GM23338 (cell line): ENCODE measurements at regions not wholly inside any gene's neighbourhood (a gene's known extent, or its start where the extent isn't known, plus 50 kb on each side); places are given as distances from the start of the nearest gene placed in this dataset.
"Not testable (repeated sequence)": the region's sequence is repeated elsewhere in the genome, so short reads cannot be mapped to it uniquely, and the experiment has no call there.

Source experiments
- ATAC-seq: fragments of 200-7000 bp; cut with Tn5 transposase; 3 replicates; pipeline ENCODE4 v1.9.1; 2020
- DNase-seq: peaks from one replicate; pipeline ENCODE4 v3.0.0-alpha.2; 2015; ENCODE audit warnings: low spot score
- H2AFZ ChIP-seq: fragments of 200-600 bp; sonication (generic); 2 replicates; pipeline ENCODE4 v1.8.0; 2016; ENCODE audit warnings: antibody characterized with exemption, mild to moderate bottlenecking, moderate library complexity
- H3F3A ChIP-seq: fragments of 200-600 bp; sonication (generic); replicated peaks from 2 replicates; pipeline ENCODE4 v1.8.0; 2017; ENCODE audit warnings: antibody characterized with exemption, mixed run types, low read depth
- H3K27ac ChIP-seq: fragments of 200-600 bp; sonication (generic); 2 replicates; pipeline ENCODE4 v1.6.1; 2016; ENCODE audit warnings: low read depth
- H3K27me3 ChIP-seq: fragments of 200-600 bp; sonication (generic); 2 replicates; pipeline ENCODE4 v1.8.0; 2016; ENCODE audit warnings: mild to moderate bottlenecking, mixed run types, moderate library complexity; ENCODE audit not compliant: insufficient read depth
- H3K36me3 ChIP-seq: fragments of 200-600 bp; sonication (generic); 2 replicates; pipeline ENCODE4 v1.8.0; 2016; ENCODE audit warnings: mild to moderate bottlenecking; ENCODE audit not compliant: insufficient read depth
- H3K4me1 ChIP-seq: fragments of 200-600 bp; sonication (generic); 2 replicates; pipeline ENCODE4 v1.8.0; 2016; ENCODE audit warnings: mild to moderate bottlenecking, moderate library complexity; ENCODE audit not compliant: insufficient read depth
- H3K4me2 ChIP-seq: fragments of 200-600 bp; sonication (generic); 2 replicates; pipeline ENCODE4 v1.7.1; 2017; ENCODE audit warnings: mixed run types
- H3K4me3 ChIP-seq: fragments of 200-600 bp; sonication (generic); 2 replicates; pipeline ENCODE4 v1.6.1; 2016; ENCODE audit warnings: mixed run types
- H3K79me2 ChIP-seq: fragments of 200-600 bp; sonication (generic); replicated peaks from 2 replicates; pipeline ENCODE4 v1.8.0; 2017; ENCODE audit warnings: mild to moderate bottlenecking; ENCODE audit not compliant: insufficient read depth
- H3K9me2 ChIP-seq: fragments of 200-600 bp; sonication (generic); 2 replicates; pipeline ENCODE4 v1.8.0; 2017; ENCODE audit not compliant: insufficient read depth
- H4K20me1 ChIP-seq: fragments of 200-600 bp; sonication (generic); replicated peaks from 2 replicates; pipeline ENCODE4 v1.8.0; 2017; ENCODE audit warnings: mild to moderate bottlenecking; ENCODE audit not compliant: insufficient read depth
- H3K27ac Mint-ChIP-seq: 2 replicates; pipeline ENCODE4 v1.8.0; 2020; ENCODE audit warnings: inconsistent platforms, mild to moderate bottlenecking, moderate library complexity, mixed read lengths
- H3K27me3 Mint-ChIP-seq: 3 replicates; pipeline ENCODE4 v1.8.0; 2022; ENCODE audit warnings: low read depth, mild to moderate bottlenecking, moderate library complexity, mixed read lengths, inconsistent platforms; ENCODE audit not compliant: insufficient read depth, poor library complexity
- H3K36me3 Mint-ChIP-seq: 3 replicates; pipeline ENCODE4 v1.8.0; 2021; ENCODE audit warnings: low read depth, mild to moderate bottlenecking, inconsistent platforms, moderate library complexity, mixed read lengths
- H3K4me1 Mint-ChIP-seq: 3 replicates; pipeline ENCODE4 v1.8.0; 2020; ENCODE audit warnings: mild to moderate bottlenecking, inconsistent platforms, mixed read lengths
- H3K4me3 Mint-ChIP-seq: 3 replicates; pipeline ENCODE4 v1.8.0; 2021; ENCODE audit warnings: moderate library complexity, mild to moderate bottlenecking, inconsistent platforms, mixed read lengths
- H3K9me3 Mint-ChIP-seq: 3 replicates; pipeline ENCODE4 v1.8.0; 2020; ENCODE audit warnings: moderate library complexity, mild to moderate bottlenecking, inconsistent platforms, mixed read lengths
- CREB1 ChIP-seq: fragments of 250-450 bp; sonication (Bioruptor Pico); IDR thresholded peaks from 2 replicates; pipeline ENCODE4 v1.5.0; 2020; ENCODE audit warnings: low read depth, mild to moderate bottlenecking, moderate library complexity
- EZH2 ChIP-seq: fragments of 200-600 bp; sonication (generic); IDR thresholded peaks from one replicate; pipeline ENCODE4 v1.8.0; 2017; ENCODE audit warnings: antibody characterized with exemption, mild to moderate bottlenecking, low read depth; ENCODE audit not compliant: unreplicated experiment
- EZH2phosphoT487 ChIP-seq: fragments of 200-600 bp; sonication (generic); IDR thresholded peaks from one replicate; pipeline ENCODE4 v1.8.1; 2018; ENCODE audit warnings: antibody characterized with exemption; ENCODE audit not compliant: unreplicated experiment
- JUNB ChIP-seq: IDR thresholded peaks from one replicate; pipeline ENCODE4 v1.6.1; 2016; ENCODE audit warnings: antibody characterized with exemption; ENCODE audit not compliant: unreplicated experiment
- NANOG ChIP-seq: IDR thresholded peaks from 2 replicates; pipeline ENCODE4 v1.6.1; 2016; ENCODE audit warnings: antibody characterized with exemption, borderline replicate concordance
- POLR2AphosphoS5 ChIP-seq: IDR thresholded peaks from 2 replicates; pipeline ENCODE4 v1.6.1; 2016; ENCODE audit warnings: antibody characterized with exemption, low read depth
- STAT1 ChIP-seq: IDR thresholded peaks from one replicate; pipeline ENCODE4 v1.6.1; 2016; ENCODE audit warnings: antibody characterized with exemption; ENCODE audit not compliant: unreplicated experiment
- ZNF114 ChIP-seq: fragments of 250-450 bp; sonication (Bioruptor Pico); IDR thresholded peaks from 2 replicates; pipeline ENCODE4 v1.5.0; 2020; ENCODE audit warnings: mild to moderate bottlenecking, moderate library complexity
- ZNF331 ChIP-seq: fragments of 250-450 bp; sonication (Bioruptor Pico); IDR thresholded peaks from 2 replicates; pipeline ENCODE4 v1.5.0; 2020; ENCODE audit warnings: low read depth, mild to moderate bottlenecking, moderate library complexity
- TF ChIP-seq, protein P1 (sequence below): IDR thresholded peaks from one replicate; pipeline ENCODE4 v1.6.1; 2018; ENCODE audit warnings: antibody characterized with exemption; ENCODE audit not compliant: unreplicated experiment
- TF ChIP-seq, protein P2 (sequence below): IDR thresholded peaks from 2 replicates; pipeline ENCODE4 v1.6.1; 2016; ENCODE audit warnings: antibody characterized with exemption
- TF ChIP-seq, protein P3 (sequence below): fragments of 250-450 bp; sonication (Bioruptor Pico); IDR thresholded peaks from 2 replicates; pipeline ENCODE4 v1.5.0; 2020; ENCODE audit warnings: mild to moderate bottlenecking, moderate library complexity

DNA sequence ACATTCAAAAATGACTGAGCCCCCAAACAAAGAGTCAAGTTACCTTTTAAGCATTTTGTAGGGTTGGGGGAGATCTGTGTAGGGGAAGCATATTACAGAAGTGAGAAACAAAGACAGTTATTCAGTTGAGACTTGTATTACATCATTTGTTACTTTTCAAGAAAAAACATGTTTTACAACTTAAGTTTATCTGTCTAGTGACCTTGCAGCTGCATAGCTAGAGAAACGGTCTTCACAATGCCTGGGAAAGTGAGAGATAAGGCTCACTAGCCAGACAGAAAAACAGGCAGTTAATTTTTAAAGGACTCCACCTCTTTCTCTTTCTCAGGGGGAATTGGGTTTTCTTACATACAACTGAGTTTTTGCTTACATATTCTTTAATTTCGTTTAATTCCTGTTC is 105.1 kb downstream of the ALG10 start:
- ATAC-seq, H4K20me1 ChIP-seq, H3K27me3 ChIP-seq, H3K4me3 ChIP-seq, H3K4me2 ChIP-seq, H3K27ac ChIP-seq, H3K4me3 Mint-ChIP-seq, H3K79me2 ChIP-seq, H3F3A ChIP-seq, H3K4me1 Mint-ChIP-seq, H3K27me3 Mint-ChIP-seq, H3K36me3 ChIP-seq, DNase-seq, H3K4me1 ChIP-seq, H2AFZ ChIP-seq, H3K9me2 ChIP-seq, H3K27ac Mint-ChIP-seq: not testable (repeated sequence)
- Mint-ChIP-seq H3K9me3 (peaks cover 93% of the 10 kb centered on the region), H3K36me3 (peaks cover 33% of the 10 kb centered on the region)

DNA sequence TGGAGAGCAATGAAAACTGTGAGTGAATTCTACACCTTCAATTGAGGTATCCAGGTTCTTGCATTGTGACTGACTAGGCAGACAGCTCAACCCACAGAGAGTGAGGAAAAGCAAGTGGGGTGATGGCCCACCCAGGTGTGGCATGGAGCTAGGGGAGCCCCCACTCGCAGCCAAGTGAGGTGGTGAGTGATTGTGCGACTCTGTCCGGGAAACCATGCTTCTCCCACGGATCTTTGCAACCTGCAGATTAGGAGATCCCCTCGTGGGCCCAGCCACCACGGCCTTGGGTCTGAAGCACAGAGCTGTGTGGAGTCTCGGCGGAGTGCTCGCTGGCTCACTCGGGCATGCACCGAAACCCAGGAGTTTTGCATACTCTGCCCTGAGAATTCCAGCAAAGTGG is 120.1 kb downstream of the ALG10 start:
- no peak overlapping the region for H2AFZ ChIP-seq
- no peak overlapping the region for H3K27ac Mint-ChIP-seq
- no peak for ATAC-seq
- no peak for TF ChIP-seq STAT1
- no peak for TF ChIP-seq CREB1 (CRISPR knock-in tag)
- TF ChIP-seq, protein P1, sequence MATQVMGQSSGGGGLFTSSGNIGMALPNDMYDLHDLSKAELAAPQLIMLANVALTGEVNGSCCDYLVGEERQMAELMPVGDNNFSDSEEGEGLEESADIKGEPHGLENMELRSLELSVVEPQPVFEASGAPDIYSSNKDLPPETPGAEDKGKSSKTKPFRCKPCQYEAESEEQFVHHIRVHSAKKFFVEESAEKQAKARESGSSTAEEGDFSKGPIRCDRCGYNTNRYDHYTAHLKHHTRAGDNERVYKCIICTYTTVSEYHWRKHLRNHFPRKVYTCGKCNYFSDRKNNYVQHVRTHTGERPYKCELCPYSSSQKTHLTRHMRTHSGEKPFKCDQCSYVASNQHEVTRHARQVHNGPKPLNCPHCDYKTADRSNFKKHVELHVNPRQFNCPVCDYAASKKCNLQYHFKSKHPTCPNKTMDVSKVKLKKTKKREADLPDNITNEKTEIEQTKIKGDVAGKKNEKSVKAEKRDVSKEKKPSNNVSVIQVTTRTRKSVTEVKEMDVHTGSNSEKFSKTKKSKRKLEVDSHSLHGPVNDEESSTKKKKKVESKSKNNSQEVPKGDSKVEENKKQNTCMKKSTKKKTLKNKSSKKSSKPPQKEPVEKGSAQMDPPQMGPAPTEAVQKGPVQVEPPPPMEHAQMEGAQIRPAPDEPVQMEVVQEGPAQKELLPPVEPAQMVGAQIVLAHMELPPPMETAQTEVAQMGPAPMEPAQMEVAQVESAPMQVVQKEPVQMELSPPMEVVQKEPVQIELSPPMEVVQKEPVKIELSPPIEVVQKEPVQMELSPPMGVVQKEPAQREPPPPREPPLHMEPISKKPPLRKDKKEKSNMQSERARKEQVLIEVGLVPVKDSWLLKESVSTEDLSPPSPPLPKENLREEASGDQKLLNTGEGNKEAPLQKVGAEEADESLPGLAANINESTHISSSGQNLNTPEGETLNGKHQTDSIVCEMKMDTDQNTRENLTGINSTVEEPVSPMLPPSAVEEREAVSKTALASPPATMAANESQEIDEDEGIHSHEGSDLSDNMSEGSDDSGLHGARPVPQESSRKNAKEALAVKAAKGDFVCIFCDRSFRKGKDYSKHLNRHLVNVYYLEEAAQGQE, result no peak
- no peak for TF ChIP-seq ZNF114 (CRISPR knock-in tag)
- TF ChIP-seq, protein P2, sequence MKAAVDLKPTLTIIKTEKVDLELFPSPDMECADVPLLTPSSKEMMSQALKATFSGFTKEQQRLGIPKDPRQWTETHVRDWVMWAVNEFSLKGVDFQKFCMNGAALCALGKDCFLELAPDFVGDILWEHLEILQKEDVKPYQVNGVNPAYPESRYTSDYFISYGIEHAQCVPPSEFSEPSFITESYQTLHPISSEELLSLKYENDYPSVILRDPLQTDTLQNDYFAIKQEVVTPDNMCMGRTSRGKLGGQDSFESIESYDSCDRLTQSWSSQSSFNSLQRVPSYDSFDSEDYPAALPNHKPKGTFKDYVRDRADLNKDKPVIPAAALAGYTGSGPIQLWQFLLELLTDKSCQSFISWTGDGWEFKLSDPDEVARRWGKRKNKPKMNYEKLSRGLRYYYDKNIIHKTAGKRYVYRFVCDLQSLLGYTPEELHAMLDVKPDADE, result no peak
- no peak for TF ChIP-seq NANOG
- no peak for TF ChIP-seq ZNF331 (CRISPR knock-in tag)
- no peak for TF ChIP-seq EZH2
- TF ChIP-seq JUNB, result no peak
- TF ChIP-seq EZH2phosphoT487, result no peak
- TF ChIP-seq POLR2AphosphoS5, result no peak
- TF ChIP-seq, protein P3, sequence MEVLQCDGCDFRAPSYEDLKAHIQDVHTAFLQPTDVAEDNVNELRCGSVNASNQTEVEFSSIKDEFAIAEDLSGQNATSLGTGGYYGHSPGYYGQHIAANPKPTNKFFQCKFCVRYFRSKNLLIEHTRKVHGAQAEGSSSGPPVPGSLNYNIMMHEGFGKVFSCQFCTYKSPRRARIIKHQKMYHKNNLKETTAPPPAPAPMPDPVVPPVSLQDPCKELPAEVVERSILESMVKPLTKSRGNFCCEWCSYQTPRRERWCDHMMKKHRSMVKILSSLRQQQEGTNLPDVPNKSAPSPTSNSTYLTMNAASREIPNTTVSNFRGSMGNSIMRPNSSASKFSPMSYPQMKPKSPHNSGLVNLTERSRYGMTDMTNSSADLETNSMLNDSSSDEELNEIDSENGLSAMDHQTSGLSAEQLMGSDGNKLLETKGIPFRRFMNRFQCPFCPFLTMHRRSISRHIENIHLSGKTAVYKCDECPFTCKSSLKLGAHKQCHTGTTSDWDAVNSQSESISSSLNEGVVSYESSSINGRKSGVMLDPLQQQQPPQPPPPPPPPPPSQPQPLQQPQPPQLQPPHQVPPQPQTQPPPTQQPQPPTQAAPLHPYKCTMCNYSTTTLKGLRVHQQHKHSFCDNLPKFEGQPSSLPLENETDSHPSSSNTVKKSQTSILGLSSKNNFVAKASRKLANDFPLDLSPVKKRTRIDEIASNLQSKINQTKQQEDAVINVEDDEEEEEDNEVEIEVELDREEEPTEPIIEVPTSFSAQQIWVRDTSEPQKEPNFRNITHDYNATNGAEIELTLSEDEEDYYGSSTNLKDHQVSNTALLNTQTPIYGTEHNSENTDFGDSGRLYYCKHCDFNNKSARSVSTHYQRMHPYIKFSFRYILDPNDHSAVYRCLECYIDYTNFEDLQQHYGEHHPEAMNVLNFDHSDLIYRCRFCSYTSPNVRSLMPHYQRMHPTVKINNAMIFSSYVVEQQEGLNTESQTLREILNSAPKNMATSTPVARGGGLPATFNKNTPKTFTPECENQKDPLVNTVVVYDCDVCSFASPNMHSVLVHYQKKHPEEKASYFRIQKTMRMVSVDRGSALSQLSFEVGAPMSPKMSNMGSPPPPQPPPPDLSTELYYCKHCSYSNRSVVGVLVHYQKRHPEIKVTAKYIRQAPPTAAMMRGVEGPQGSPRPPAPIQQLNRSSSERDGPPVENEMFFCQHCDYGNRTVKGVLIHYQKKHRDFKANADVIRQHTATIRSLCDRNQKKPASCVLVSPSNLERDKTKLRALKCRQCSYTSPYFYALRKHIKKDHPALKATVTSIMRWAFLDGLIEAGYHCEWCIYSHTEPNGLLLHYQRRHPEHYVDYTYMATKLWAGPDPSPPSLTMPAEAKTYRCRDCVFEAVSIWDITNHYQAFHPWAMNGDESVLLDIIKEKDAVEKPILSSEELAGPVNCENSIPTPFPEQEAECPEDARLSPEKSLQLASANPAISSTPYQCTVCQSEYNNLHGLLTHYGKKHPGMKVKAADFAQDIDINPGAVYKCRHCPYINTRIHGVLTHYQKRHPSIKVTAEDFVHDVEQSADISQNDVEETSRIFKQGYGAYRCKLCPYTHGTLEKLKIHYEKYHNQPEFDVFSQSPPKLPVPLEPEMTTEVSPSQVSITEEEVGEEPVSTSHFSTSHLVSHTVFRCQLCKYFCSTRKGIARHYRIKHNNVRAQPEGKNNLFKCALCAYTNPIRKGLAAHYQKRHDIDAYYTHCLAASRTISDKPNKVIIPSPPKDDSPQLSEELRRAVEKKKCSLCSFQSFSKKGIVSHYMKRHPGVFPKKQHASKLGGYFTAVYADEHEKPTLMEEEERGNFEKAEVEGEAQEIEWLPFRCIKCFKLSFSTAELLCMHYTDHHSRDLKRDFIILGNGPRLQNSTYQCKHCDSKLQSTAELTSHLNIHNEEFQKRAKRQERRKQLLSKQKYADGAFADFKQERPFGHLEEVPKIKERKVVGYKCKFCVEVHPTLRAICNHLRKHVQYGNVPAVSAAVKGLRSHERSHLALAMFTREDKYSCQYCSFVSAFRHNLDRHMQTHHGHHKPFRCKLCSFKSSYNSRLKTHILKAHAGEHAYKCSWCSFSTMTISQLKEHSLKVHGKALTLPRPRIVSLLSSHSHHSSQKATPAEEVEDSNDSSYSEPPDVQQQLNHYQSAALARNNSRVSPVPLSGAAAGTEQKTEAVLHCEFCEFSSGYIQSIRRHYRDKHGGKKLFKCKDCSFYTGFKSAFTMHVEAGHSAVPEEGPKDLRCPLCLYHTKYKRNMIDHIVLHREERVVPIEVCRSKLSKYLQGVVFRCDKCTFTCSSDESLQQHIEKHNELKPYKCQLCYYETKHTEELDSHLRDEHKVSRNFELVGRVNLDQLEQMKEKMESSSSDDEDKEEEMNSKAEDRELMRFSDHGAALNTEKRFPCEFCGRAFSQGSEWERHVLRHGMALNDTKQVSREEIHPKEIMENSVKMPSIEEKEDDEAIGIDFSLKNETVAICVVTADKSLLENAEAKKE (CRISPR knock-in tag), result no peak

More for the DNA sequence above, 120.1 kb downstream of the ALG10 start:
- H3F3A ChIP-seq, result no peaks in the 10 kb centered on the region
- no peak for DNase-seq
- no peaks in the 10 kb centered on the region for H3K27me3 ChIP-seq
- no peak overlapping the region for H3K4me3 Mint-ChIP-seq
- H3K4me1 Mint-ChIP-seq, result no peaks in the 10 kb centered on the region
- no peak overlapping the region for H3K27ac ChIP-seq
- H3K4me1 ChIP-seq, result no peaks in the 10 kb centered on the region
- H4K20me1 ChIP-seq, result no peaks in the 10 kb centered on the region
- no peaks in the 10 kb centered on the region for H3K36me3 ChIP-seq
- no peaks in the 10 kb centered on the region for H3K27me3 Mint-ChIP-seq
- H3K36me3 Mint-ChIP-seq, result peaks cover 25% of the 10 kb centered on the region
- no peak overlapping the region for H3K4me2 ChIP-seq
- H3K4me3 ChIP-seq, result no peak overlapping the region
- no peaks in the 10 kb centered on the region for H3K9me2 ChIP-seq
- peaks cover 87% of the 10 kb centered on the region for H3K9me3 Mint-ChIP-seq
- H3K79me2 ChIP-seq, result no peaks in the 10 kb centered on the region
